ENCODE measurements at regions not wholly inside any gene's neighbourhood (a gene's known extent, or its start where the extent isn't known, plus 50 kb on each side); places are given as distances from the start of the nearest gene placed in this dataset.

GRCh38 chr9:120323125-120323524 is 256.8 kb downstream of the CDK5RAP2 start:
- Histone ChIP-seq H3K36me3 (no peaks in the 10 kb centered on the region), H3K4me1 (replicated peaks) (no peaks in the 10 kb centered on the region), H3K27me3 (replicated peaks; ENCODE audit: insufficient read depth) (no peaks in the 10 kb centered on the region), H3K9me3 (no peaks in the 10 kb centered on the region), H3K27ac (no peak overlapping the region), H3K4me3 (no peak overlapping the region)
- intact Hi-C loops (cut with DNase I), result no loop called here
- 91% methylated on average over 1 of the region's 1 CpG for WGBS
- TF ChIP-seq POLR2AphosphoS5 (IDR thresholded peaks at IDR 0.05) (no peak), CTCF (IDR thresholded peaks at IDR 0.05) (no peak), POLR2A (IDR thresholded peaks at IDR 0.05) (no peak)
- no peak for DNase-seq (ENCODE audit: low spot score)

- H3K36me3 ChIP-seq, result no peaks in the 10 kb centered on the region
- H3K27me3 ChIP-seq (replicated peaks; ENCODE audit: insufficient read depth), result no peaks in the 10 kb centered on the region
- TF ChIP-seq POLR2A (IDR thresholded peaks at IDR 0.05) (no peak), CTCF (IDR thresholded peaks at IDR 0.05) (no peak), POLR2AphosphoS5 (IDR thresholded peaks at IDR 0.05) (no peak)
- no peak overlapping the region for H3K4me3 ChIP-seq
- no peaks in the 10 kb centered on the region for H3K4me1 ChIP-seq (replicated peaks)
- intact Hi-C loops (cut with DNase I), result no loop called here
- DNase-seq (ENCODE audit: low spot score), result no peak
- WGBS, result 92% methylated on average over 3 of the region's 3 CpGs
- no peak overlapping the region for H3K27ac ChIP-seq
- H3K9me3 ChIP-seq, result no peaks in the 10 kb centered on the region
These were observed 260.5 kb downstream of the CDK5RAP2 start for GRCh38 chr9:120319452-120319851.

- H3K27ac ChIP-seq, result no peak overlapping the region
- no peaks in the 10 kb centered on the region for H3K36me3 ChIP-seq
- H3K27me3 ChIP-seq (replicated peaks; ENCODE audit: insufficient read depth), result no peaks in the 10 kb centered on the region
- no peak for TF ChIP-seq POLR2AphosphoS5 (IDR thresholded peaks at IDR 0.05)
- no peak for TF ChIP-seq CTCF (IDR thresholded peaks at IDR 0.05)
- no peak for TF ChIP-seq POLR2A (IDR thresholded peaks at IDR 0.05)
- WGBS, result 71% methylated on average over 3 of the region's 3 CpGs
- H3K9me3 ChIP-seq, result no peaks in the 10 kb centered on the region
- no peaks in the 10 kb centered on the region for H3K4me1 ChIP-seq (replicated peaks)
- intact Hi-C loops (cut with DNase I), result no loop called here
- no peak overlapping the region for H3K4me3 ChIP-seq
- no peak for DNase-seq (ENCODE audit: low spot score)
These were observed 264.8 kb downstream of the CDK5RAP2 start for GRCh38 chr9:120315154-120315553.

GRCh38 chr9:120312031-120312430 is 267.9 kb downstream of the CDK5RAP2 start:
- H3K4me3 ChIP-seq, result no peak overlapping the region
- no peak overlapping the region for H3K27ac ChIP-seq
- no peak for TF ChIP-seq POLR2A (IDR thresholded peaks at IDR 0.05)
- no peak for TF ChIP-seq CTCF (IDR thresholded peaks at IDR 0.05)
- no peak for TF ChIP-seq POLR2AphosphoS5 (IDR thresholded peaks at IDR 0.05)
- H3K9me3 ChIP-seq, result no peaks in the 10 kb centered on the region
- no peaks in the 10 kb centered on the region for H3K36me3 ChIP-seq
- no peaks in the 10 kb centered on the region for H3K4me1 ChIP-seq (replicated peaks)
- DNase-seq (ENCODE audit: low spot score), result no peak
- H3K27me3 ChIP-seq (replicated peaks; ENCODE audit: insufficient read depth), result no peaks in the 10 kb centered on the region
- WGBS, result 87% methylated on average over 2 of the region's 2 CpGs
- intact Hi-C loops (cut with DNase I), result no loop called here

GRCh38 chr9:120310035-120310434 is 269.9 kb downstream of the CDK5RAP2 start:
- Histone ChIP-seq H3K36me3 (no peaks in the 10 kb centered on the region), H3K27me3 (replicated peaks; ENCODE audit: insufficient read depth) (no peaks in the 10 kb centered on the region), H3K9me3 (no peaks in the 10 kb centered on the region), H3K4me1 (replicated peaks) (no peaks in the 10 kb centered on the region), H3K27ac (no peak overlapping the region), H3K4me3 (no peak overlapping the region)
- WGBS, result 70% methylated on average over 3 of the region's 3 CpGs
- TF ChIP-seq POLR2A (IDR thresholded peaks at IDR 0.05) (no peak), POLR2AphosphoS5 (IDR thresholded peaks at IDR 0.05) (no peak), CTCF (IDR thresholded peaks at IDR 0.05) (no peak)
- intact Hi-C loops (cut with DNase I), result no loop called here
- no peak for DNase-seq (ENCODE audit: low spot score)
